ENCODE measurements at regions not wholly inside any gene's neighbourhood (a gene's known extent, or its start where the extent isn't known, plus 50 kb on each side); places are given as distances from the start of the nearest gene placed in this dataset.
"Not testable (repeated sequence)": the region's sequence is repeated elsewhere in the genome, so short reads cannot be mapped to it uniquely, and the experiment has no call there.

DNA sequence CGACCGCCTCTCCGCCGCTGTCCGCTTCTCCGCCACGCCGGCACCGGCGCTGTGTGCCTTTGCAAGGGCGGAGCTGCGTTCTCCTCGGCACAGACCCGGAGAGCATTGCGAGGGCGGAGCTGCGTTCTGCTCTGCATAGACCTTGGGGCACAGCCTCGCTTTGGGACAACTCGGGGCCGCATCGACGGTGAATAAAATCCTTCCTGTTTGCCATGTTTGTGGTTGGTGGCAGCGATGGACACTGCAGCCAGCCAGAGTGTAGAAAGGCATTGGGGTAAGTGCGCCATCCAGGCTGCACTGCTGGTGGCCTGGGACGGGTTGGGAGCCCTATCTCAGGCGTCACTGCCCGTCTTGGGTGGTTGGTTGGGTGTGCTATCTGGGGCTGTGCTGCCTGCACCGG, 1899.5 kb downstream of the FOXD4L5 start:
- TF ChIP-seq, protein P1, sequence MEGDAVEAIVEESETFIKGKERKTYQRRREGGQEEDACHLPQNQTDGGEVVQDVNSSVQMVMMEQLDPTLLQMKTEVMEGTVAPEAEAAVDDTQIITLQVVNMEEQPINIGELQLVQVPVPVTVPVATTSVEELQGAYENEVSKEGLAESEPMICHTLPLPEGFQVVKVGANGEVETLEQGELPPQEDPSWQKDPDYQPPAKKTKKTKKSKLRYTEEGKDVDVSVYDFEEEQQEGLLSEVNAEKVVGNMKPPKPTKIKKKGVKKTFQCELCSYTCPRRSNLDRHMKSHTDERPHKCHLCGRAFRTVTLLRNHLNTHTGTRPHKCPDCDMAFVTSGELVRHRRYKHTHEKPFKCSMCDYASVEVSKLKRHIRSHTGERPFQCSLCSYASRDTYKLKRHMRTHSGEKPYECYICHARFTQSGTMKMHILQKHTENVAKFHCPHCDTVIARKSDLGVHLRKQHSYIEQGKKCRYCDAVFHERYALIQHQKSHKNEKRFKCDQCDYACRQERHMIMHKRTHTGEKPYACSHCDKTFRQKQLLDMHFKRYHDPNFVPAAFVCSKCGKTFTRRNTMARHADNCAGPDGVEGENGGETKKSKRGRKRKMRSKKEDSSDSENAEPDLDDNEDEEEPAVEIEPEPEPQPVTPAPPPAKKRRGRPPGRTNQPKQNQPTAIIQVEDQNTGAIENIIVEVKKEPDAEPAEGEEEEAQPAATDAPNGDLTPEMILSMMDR (conservative IDR thresholded peaks at IDR 0.05): not testable (repeated sequence)
- TF ChIP-seq ZFX (IDR thresholded peaks at IDR 0.05): not testable (repeated sequence)

All from C4-2B (cell line).